NCI-H146 treated with DMSO at 0.1 percent for 48 hours (cell line): ENCODE measurements at regions not wholly inside any gene's neighbourhood (a gene's known extent, or its start where the extent isn't known, plus 50 kb on each side); places are given as distances from the start of the nearest gene placed in this dataset.

Source experiments
- DNase-seq: peaks from one replicate; lab custom pipeline; 2025; ENCODE audit not compliant: unreplicated experiment; lab: John Stamatoyannopoulos, UW

GRCh38 chr3:111339017-111339416, 203.0 kb upstream of the CD96 start:
- no peak for DNase-seq

- DNase-seq = no peak
Observed at GRCh38 chr3:111351334-111351733, 190.7 kb upstream of the CD96 start.

DNA sequence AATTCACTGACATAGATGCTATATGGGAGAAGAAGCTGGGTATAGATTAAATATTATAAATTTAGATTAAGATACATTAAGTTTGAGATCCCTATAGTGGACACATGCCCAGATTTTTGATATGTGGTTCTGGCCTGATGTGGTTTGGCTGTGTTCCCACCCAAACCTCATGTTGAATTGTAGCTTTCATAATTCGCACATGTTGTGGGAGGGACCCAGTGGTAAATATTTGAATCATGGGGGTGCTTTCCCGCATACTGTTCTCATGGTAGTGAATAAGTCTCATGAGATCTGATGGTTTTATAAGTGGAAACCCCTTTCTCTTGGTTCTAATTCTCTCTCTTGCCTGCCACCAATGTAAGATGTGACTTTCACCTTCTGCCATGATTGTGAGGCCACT, 189.4 kb upstream of the CD96 start:
- no peak for DNase-seq

- DNase-seq = no peak
Observed at GRCh38 chr3:111359261-111360030, 182.6 kb upstream of the CD96 start.

- no peak for DNase-seq
Observed at GRCh38 chr3:111362381-111363009, 179.5 kb upstream of the CD96 start.

- no peak for DNase-seq
Observed at GRCh38 chr3:111366515-111366914, 175.5 kb upstream of the CD96 start.

DNA sequence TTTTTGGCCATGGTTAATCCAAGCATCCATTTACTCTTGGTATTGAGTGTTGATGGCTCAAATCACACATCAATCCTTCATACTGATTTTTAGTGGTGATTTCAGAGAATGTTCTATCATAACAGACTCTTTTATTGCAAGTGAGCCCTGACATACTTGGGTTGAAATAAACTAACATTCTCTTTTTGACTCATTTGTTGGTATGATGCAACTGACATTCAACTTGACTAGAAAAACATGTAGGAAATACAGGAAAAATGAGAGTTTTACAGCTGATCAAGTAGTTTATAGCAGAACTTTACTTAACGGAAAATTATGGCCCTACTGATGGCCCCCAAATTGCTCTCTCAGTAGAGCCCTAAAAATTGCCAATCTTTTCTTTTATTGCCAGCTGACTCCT, 173.9 kb upstream of the CD96 start:
- DNase-seq = no peak

DNA sequence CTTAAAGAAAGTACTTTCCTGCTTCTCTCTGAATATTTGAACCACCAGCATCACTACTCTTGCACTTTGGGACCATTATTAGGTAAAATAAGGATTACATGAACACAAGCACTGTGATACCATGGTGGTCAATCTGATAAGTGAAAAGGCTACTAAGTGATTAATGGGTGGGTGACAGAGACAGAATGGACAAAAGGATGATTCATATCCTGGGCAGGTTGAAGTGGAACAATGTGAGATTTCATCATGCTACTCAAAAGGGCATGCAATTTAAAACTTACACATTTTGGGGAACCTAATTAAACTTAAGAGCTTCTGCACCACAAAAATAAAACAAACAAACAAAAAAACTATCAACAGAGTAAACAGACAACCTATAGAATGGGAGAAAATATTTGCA, 172.0 kb upstream of the CD96 start:
- no peak for DNase-seq

- no peak for DNase-seq
Observed at GRCh38 chr3:111373239-111373638, 168.8 kb upstream of the CD96 start.

- DNase-seq = no peak
Observed at GRCh38 chr3:111373861-111374260, 168.1 kb upstream of the CD96 start.

DNA sequence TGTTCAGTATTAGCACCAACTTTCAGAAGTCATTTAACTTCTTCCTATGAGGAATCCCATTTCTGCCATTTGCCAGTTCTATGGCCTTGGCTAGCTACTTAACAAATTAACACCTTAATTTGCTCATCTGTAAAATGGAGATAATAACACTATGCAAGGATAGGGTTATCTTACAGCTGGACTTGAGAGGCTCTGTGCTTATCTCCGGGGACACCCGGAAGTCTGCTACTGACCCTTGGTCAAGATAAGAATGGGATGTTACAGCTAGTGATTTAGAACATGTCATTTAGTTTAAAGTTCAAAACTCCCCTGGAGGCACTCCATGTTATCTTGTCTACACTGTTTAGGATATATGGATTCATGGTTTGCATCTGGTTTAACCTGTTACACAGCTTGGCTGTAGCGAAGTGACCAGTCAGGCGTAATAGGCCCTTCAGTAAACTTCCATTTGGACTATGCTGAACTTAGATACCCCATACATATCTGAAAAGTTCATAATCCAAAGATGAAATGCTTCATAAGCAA, 156.0 kb upstream of the CD96 start:
- DNase-seq = no peak

GRCh38 chr3:111392894-111393398, 149.1 kb upstream of the CD96 start:
- no peak for DNase-seq

- DNase-seq = no peak
Observed at GRCh38 chr3:111412656-111413055, 129.3 kb upstream of the CD96 start.

DNA sequence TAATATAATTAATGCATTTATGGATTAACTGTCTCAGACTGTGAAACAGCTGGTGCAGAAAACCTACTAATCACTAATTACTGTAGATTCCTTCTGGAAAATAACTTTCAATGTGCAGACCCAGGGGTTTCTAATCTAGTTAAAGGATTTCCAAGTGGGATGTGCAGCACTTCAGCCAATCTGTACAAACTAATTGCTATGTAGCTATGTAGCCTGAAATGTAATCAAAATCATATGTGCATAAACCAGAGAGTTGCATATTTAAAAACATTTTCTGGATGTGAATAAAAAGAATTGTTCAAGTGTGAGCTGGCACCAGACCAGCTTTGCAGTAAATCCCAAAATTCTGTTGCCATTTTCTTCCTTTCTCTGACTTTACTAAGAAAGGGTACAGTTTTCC, 127.5 kb upstream of the CD96 start:
- DNase-seq = no peak

DNA sequence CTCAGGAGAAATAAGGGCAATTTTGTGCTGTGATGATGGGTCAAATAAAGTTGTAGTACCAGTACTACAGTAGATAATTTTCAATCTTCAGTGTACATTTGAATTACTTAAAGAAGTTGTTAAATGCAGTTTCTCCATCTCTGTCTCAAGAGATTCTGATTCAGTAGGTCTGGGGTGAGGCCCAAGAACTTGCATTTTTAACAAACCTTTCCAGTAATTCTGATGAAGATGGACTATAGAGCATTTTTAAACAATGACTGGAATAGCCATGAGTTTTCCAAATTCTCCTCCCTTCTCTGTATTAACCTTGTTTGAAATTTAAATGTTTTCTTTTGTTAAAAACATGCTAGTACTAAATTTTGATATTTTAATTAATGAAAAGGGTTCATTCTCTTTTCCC, 127.0 kb upstream of the CD96 start:
- no peak for DNase-seq

DNA sequence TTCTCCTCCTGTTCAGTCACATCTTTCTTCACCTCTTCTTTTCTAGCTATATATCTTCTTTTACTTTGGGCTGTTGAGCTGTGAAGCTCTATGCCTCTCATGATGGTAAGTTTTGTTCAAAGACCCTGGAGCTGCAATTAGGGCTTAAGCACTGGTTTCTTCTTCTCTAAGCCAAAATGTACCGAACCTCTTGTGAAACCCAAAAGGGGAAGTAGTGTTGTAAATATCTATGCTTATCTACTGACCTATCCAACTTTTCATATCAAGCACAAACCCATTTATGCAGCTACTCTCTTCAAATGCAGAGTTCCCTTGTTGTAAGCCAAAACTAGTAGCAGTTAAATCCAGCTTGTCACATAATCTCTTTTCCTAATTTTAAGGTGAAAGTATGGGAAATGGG, 123.6 kb upstream of the CD96 start:
- DNase-seq = no peak

GRCh38 chr3:111428301-111428700, 113.7 kb upstream of the CD96 start:
- no peak for DNase-seq

DNA sequence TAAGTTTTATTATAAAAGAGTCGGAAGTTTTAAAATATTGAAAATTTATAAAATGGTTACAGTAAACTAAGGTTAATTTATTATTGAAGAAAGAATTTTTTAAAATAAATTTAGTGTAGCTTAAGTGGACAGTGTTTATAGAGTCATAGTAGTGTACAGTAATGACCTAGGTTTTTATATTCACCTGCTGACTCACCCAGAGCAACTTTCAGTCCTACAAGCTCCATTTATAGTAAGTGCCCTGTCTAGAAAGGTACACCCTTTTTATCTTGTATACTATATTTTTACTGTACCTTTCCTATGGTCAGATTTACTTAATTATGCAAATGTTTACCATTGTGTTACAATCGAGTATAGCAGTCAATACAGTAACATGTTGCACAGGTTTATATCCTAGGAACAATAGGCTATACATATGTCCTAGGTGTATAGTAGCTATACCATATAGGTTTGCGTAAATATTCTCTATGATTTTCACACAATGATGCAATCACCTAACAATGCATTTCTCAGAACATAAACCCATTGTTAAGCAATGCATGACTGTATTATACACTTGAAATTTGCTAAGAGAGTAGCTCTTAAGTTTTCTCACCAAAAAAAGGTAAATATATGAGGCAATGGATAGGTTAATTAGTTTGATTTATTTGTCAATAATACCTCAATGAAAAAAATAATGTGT, 106.9 kb upstream of the CD96 start:
- no peak for DNase-seq

- DNase-seq = no peak
Observed at GRCh38 chr3:111438283-111438682, 103.7 kb upstream of the CD96 start.

DNA sequence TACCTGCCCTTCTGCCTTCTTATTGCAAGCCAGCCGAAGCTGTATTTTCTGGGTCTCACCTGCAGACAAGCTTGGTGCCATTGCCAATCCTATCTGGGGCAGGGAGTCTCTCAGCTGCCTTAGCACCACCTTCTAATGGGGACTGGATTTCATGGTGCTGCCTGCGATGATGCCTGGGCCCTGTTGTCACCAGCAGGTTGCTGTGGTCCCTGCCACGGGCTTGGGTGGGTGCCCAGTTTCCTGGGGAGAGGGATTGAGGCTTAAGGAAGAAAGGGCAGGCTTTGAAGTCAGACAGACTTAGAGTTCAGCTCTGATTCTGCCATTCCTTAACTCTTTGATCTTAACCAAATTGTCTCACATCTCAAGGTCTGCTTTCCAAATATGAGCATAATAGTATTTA, 87.4 kb upstream of the CD96 start:
- no peak for DNase-seq

GRCh38 chr3:111465081-111465670, 76.8 kb upstream of the CD96 start:
- DNase-seq = no peak
